ENCODE measurements at regions not wholly inside any gene's neighbourhood (a gene's known extent, or its start where the extent isn't known, plus 50 kb on each side); places are given as distances from the start of the nearest gene placed in this dataset.
A peak's percentile ranks its signal among the peaks of the same experiment; 100 is the strongest.

DNA sequence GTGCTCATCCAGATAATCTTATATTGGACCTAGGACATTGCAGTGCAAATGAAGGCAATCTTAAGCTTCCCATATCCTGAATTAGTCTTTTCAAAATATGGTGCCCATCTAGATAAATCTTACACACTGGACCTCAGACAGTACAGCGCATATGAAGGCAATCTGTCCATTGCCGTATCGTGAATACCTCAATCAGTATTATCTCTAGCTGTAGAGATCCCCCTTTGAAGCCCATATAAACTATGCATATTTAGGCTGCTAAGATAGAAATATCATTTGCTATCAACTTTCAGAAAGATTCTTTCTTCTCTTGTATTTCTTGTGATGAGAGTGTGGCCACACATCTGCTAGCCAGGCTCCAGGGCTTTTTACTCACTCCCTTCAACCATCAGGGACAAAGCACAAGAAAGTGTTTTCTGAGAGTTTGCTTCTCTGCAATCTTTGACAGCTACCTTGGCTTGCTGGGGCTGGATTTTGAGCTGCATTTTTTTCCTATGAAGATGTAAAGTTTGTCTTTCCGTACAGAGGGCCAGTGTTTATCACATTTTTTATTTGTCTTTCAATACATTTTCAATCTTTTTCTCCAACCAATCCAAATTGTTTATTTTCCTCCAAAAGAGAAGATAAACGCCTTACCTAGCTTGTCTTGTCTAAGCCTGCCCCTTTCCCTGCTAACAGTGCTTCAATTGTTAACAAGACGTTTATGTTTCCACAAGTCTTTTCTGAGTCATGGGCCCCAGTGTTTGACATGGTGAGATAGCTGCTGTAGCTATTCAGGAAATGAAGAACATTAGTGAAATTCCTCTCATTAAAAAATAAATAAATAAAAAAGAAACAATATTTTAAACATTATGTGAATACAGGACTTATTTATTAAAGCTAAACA, 57.6 kb upstream of the FAT1 start:
- H3K27me3 ChIP-seq: no peaks in the 10 kb centered on the region
- no peak overlapping the region for H3K27ac ChIP-seq
- no peak overlapping the region for H3K4me2 ChIP-seq
- Mint-ChIP-seq H3K4me3 (no peak overlapping the region), H3K27ac (no peak overlapping the region), H3K4me1 (peaks cover under 1% of the 10 kb centered on the region), H3K27me3 (ENCODE audit: insufficient read depth, low read depth) (no peaks in the 10 kb centered on the region), H3K9me3 (no peaks in the 10 kb centered on the region), H3K36me3 (no peaks in the 10 kb centered on the region)
- H3K9ac ChIP-seq: no peak overlapping the region
- no peak overlapping the region for H3K4me3 ChIP-seq
- TF ChIP-seq, protein P1, sequence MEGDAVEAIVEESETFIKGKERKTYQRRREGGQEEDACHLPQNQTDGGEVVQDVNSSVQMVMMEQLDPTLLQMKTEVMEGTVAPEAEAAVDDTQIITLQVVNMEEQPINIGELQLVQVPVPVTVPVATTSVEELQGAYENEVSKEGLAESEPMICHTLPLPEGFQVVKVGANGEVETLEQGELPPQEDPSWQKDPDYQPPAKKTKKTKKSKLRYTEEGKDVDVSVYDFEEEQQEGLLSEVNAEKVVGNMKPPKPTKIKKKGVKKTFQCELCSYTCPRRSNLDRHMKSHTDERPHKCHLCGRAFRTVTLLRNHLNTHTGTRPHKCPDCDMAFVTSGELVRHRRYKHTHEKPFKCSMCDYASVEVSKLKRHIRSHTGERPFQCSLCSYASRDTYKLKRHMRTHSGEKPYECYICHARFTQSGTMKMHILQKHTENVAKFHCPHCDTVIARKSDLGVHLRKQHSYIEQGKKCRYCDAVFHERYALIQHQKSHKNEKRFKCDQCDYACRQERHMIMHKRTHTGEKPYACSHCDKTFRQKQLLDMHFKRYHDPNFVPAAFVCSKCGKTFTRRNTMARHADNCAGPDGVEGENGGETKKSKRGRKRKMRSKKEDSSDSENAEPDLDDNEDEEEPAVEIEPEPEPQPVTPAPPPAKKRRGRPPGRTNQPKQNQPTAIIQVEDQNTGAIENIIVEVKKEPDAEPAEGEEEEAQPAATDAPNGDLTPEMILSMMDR (IDR thresholded peaks at IDR 0.05): no peak
- no peak for TF ChIP-seq EZH2 (IDR thresholded peaks at IDR 0.05)
- no peak for TF ChIP-seq EZH2phosphoT487 (IDR thresholded peaks at IDR 0.05)
- no peaks in the 10 kb centered on the region for H4K20me1 ChIP-seq (ENCODE audit: low read depth)
- H3F3A ChIP-seq (ENCODE audit: low read depth): no peaks in the 10 kb centered on the region
- no peaks in the 10 kb centered on the region for H3K9me3 ChIP-seq (ENCODE audit: low read depth)
- no peaks in the 10 kb centered on the region for H3K79me2 ChIP-seq (ENCODE audit: low read depth)
- no peaks in the 10 kb centered on the region for H3K36me3 ChIP-seq
- DNase-seq (ENCODE audit: low spot score): no peak
- H2AFZ ChIP-seq (replicated peaks): peak overlapping the region; percentile 60
- H3K4me1 ChIP-seq: no peaks in the 10 kb centered on the region

DNA sequence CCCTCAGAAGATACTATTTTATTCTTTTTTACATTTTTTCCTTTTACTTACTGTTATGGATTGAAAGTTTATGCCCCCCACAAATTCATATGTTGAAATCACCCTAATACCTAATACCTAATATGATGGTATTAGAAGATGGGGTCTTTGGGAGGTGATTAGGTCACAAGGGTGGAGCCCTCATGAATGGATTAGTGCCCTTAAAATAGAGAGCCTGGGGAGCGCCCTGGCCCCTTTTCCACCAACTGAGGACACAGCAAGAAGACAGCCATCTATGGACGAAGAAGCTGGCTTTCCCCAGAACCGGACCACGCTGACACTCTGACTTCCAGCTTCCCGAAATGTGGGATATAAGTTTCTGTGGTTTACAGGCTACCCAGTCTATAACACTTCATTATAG, 58.6 kb upstream of the FAT1 start:
- Histone ChIP-seq H3K9ac (no peak overlapping the region), H3K4me2 (no peak overlapping the region), H3K27ac (no peak overlapping the region), H3F3A (ENCODE audit: low read depth) (no peaks in the 10 kb centered on the region), H3K4me1 (no peaks in the 10 kb centered on the region), H3K79me2 (ENCODE audit: low read depth) (no peaks in the 10 kb centered on the region), H4K20me1 (ENCODE audit: low read depth) (no peaks in the 10 kb centered on the region), H3K36me3 (no peaks in the 10 kb centered on the region), H3K9me3 (ENCODE audit: low read depth) (no peaks in the 10 kb centered on the region), H2AFZ (replicated peaks) (no peak overlapping the region), H3K27me3 (no peaks in the 10 kb centered on the region), H3K4me3 (no peak overlapping the region)
- H3K9me3 Mint-ChIP-seq: no peaks in the 10 kb centered on the region
- no peak for DNase-seq (ENCODE audit: low spot score)
- H3K4me3 Mint-ChIP-seq: no peak overlapping the region
- TF ChIP-seq, protein P1 (IDR thresholded peaks at IDR 0.05): no peak
- TF ChIP-seq EZH2phosphoT487 (IDR thresholded peaks at IDR 0.05): no peak
- TF ChIP-seq EZH2 (IDR thresholded peaks at IDR 0.05): no peak
- H3K36me3 Mint-ChIP-seq: no peaks in the 10 kb centered on the region
- H3K4me1 Mint-ChIP-seq: peaks cover 7% of the 10 kb centered on the region
- peaks cover under 1% of the 10 kb centered on the region for H3K27me3 Mint-ChIP-seq (ENCODE audit: insufficient read depth, low read depth)
- no peak overlapping the region for H3K27ac Mint-ChIP-seq

DNA sequence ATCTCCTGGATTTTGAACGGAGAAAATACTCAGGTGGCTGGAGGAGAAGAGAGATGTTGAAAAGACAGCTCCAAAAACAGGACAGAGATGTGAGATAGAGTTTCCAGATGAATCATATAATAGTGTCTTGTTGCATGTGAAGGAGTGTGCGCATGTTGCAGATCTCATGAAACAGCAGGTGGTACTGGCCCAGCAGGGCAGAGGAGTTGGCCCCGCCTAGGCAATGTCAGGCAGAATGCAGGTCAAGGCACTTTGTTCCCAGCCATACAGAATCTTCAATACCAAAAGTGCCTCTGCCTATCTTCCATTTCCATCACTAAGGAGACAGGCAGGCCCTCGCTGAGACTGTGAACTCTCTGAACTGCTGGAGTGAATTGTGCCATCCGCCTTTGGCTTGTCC, 63.9 kb upstream of the FAT1 start:
- no peak overlapping the region for H3K4me2 ChIP-seq
- H3F3A ChIP-seq (ENCODE audit: low read depth): no peaks in the 10 kb centered on the region
- H3K4me3 ChIP-seq: no peak overlapping the region
- no peaks in the 10 kb centered on the region for H4K20me1 ChIP-seq (ENCODE audit: low read depth)
- Mint-ChIP-seq H3K36me3 (no peaks in the 10 kb centered on the region), H3K27me3 (ENCODE audit: insufficient read depth, low read depth) (peaks cover 5% of the 10 kb centered on the region), H3K4me3 (no peak overlapping the region), H3K27ac (no peak overlapping the region), H3K4me1 (peaks cover 31% of the 10 kb centered on the region), H3K9me3 (no peaks in the 10 kb centered on the region)
- H3K27me3 ChIP-seq: no peaks in the 10 kb centered on the region
- H2AFZ ChIP-seq (replicated peaks): no peak overlapping the region
- H3K79me2 ChIP-seq (ENCODE audit: low read depth): no peaks in the 10 kb centered on the region
- H3K4me1 ChIP-seq: no peaks in the 10 kb centered on the region
- TF ChIP-seq EZH2 (IDR thresholded peaks at IDR 0.05) (no peak), EZH2phosphoT487 (IDR thresholded peaks at IDR 0.05) (no peak)
- TF ChIP-seq, protein P1 (IDR thresholded peaks at IDR 0.05): no peak
- no peak overlapping the region for H3K9ac ChIP-seq
- DNase-seq (ENCODE audit: low spot score): no peak
- no peak overlapping the region for H3K27ac ChIP-seq
- H3K36me3 ChIP-seq: no peaks in the 10 kb centered on the region
- H3K9me3 ChIP-seq (ENCODE audit: low read depth): no peaks in the 10 kb centered on the region

Data from neural progenitor cell (in vitro differentiated cells).